Endothelial cell of umbilical vein (primary cell): ENCODE measurements at regions not wholly inside any gene's neighbourhood (a gene's known extent, or its start where the extent isn't known, plus 50 kb on each side); places are given as distances from the start of the nearest gene placed in this dataset.

Experiments
- BruUV-seq: library from RNA; stranded (reverse); fragments of 400-500 nt; replicated peaks from 2 replicates; lab custom pipeline; 2021; lab: Mats Ljungman, UMichigan
- CTCF ChIA-PET: fragments of 300-600, 350-600 bp; sonication (Branson Sonifier 250); formaldehyde crosslinking; loops from one replicate; lab custom pipeline; 2021; ENCODE audit warnings: antibody characterized with exemption, inconsistent platforms; lab: Charles Lee
- POLR2A ChIA-PET: fragments of 300-600, 350-600 bp; sonication (Branson Sonifier 250); formaldehyde crosslinking; loops from one replicate; lab custom pipeline; 2021; ENCODE audit warnings: antibody characterized with exemption, inconsistent platforms; lab: Charles Lee
- DNase-seq: peaks from one replicate; pipeline ENCODE4 v3.0.0-alpha.2; 2011; ENCODE audit warnings: low read depth, low spot score
- FAIRE-seq: peaks from 2 replicates; lab custom pipeline; 2011; peaks lifted over from hg19 to GRCh38; lab: Jason Lieb, UNC
- H2AFZ ChIP-seq: 2 replicates; pipeline ENCODE4 v1.6.0; 2012; ENCODE audit warnings: low read depth, low read length, control low read depth, inconsistent platforms
- H3K27ac ChIP-seq: 2 replicates; pipeline ENCODE4 v1.5.1; 2011; ENCODE audit warnings: low read depth, mild to moderate bottlenecking, control low read depth, low read length, moderate library complexity; ENCODE audit not compliant: insufficient read depth
- H3K27me3 ChIP-seq, 2 experiments: 2 replicates each; pipeline versions ENCODE4 v1.6.0 to v1.6.1; 2011; ENCODE audit warnings: low read length in 2 of 2, mixed read lengths in 1 of 2; ENCODE audit not compliant: control insufficient read depth in 2 of 2, insufficient read depth in 2 of 2
- H3K36me3 ChIP-seq, 2 experiments: 2 replicates in 1 of 2; 3 replicates in 1 of 2; pipeline ENCODE4 v1.5.1; 2011; ENCODE audit warnings: low read length in 2 of 2, mild to moderate bottlenecking in 1 of 2, moderate library complexity in 1 of 2; ENCODE audit not compliant: control insufficient read depth in 2 of 2, insufficient read depth in 2 of 2; ENCODE audit errors: extremely low read depth in 1 of 2
- H3K4me1 ChIP-seq: 3 replicates; pipeline ENCODE4 v1.5.1; 2011; ENCODE audit warnings: mild to moderate bottlenecking, low read length; ENCODE audit not compliant: control insufficient read depth, insufficient read depth; ENCODE audit errors: extremely low read depth
- H3K4me2 ChIP-seq: 2 replicates; pipeline ENCODE4 v1.6.1; 2011; ENCODE audit warnings: low read length, control low read depth, mixed read lengths; ENCODE audit not compliant: insufficient read depth
- H3K4me3 ChIP-seq, 3 experiments: fragments of 200-600 bp in 1 of 3; sonication (generic), shearing (Covaris generic) in 1 of 3; replicated peaks in 1 of 3; 2 replicates each; pipeline ENCODE4 v1.5.1; 2011 to 2016; ENCODE audit warnings: control low read depth in 3 of 3, low read length in 3 of 3, mild to moderate bottlenecking in 2 of 3, inconsistent platforms in 1 of 3, low read depth in 1 of 3, moderate library complexity in 1 of 3; ENCODE audit not compliant: insufficient read depth in 1 of 3
- H3K79me2 ChIP-seq: 2 replicates; pipeline ENCODE4 v1.6.0; 2012; ENCODE audit warnings: low read length, inconsistent platforms; ENCODE audit not compliant: control insufficient read depth, insufficient read depth
- H3K9ac ChIP-seq: replicated peaks from 2 replicates; pipeline ENCODE3; 2011; ENCODE audit warnings: low read length, control low read depth; ENCODE audit not compliant: insufficient read depth; ENCODE audit errors: extremely low read depth
- H3K9me1 ChIP-seq: replicated peaks from 3 replicates; pipeline ENCODE4 v1.6.0; 2011; ENCODE audit warnings: mild to moderate bottlenecking, low read length; ENCODE audit not compliant: control insufficient read depth, insufficient read depth; ENCODE audit errors: extremely low read depth
- H3K9me3 ChIP-seq: replicated peaks from 2 replicates; pipeline ENCODE4 v1.5.1; 2012; ENCODE audit warnings: low read length, inconsistent platforms; ENCODE audit not compliant: control insufficient read depth, insufficient read depth
- H4K20me1 ChIP-seq: replicated peaks from 2 replicates; pipeline ENCODE3; 2011; ENCODE audit warnings: mild to moderate bottlenecking, low read length; ENCODE audit not compliant: control insufficient read depth, insufficient read depth; ENCODE audit errors: extremely low read depth
- CTCF ChIP-seq, 2 donors: IDR thresholded peaks; 1 replicate in 1 of 2; 2 replicates in 1 of 2; pipeline ENCODE4 v1.5.1; 2011; ENCODE audit warnings: low read length in 2 of 2, mild to moderate bottlenecking in 2 of 2, moderate library complexity in 2 of 2, control low read depth in 1 of 2, inconsistent platforms in 1 of 2, low read depth in 1 of 2; ENCODE audit not compliant: insufficient read depth in 1 of 2; ENCODE audit errors: extremely low read depth in 1 of 2
- EZH2 ChIP-seq: IDR thresholded peaks from 2 replicates; pipeline ENCODE4 v1.6.1; 2012; ENCODE audit warnings: borderline replicate concordance, low read depth, mild to moderate bottlenecking, moderate library complexity, low read length, inconsistent platforms; ENCODE audit not compliant: severe bottlenecking
- FOS ChIP-seq: IDR thresholded peaks from 2 replicates; pipeline ENCODE4 v1.6.1; 2011; ENCODE audit warnings: mild to moderate bottlenecking, low read length, moderate library complexity, borderline replicate concordance; ENCODE audit not compliant: insufficient read depth
- GATA2 ChIP-seq: IDR thresholded peaks from 2 replicates; pipeline ENCODE4 v1.7.0; 2011; ENCODE audit warnings: low read depth, mild to moderate bottlenecking, moderate library complexity, mixed read lengths, low read length; ENCODE audit not compliant: insufficient read length, insufficient read depth
- JUN ChIP-seq: IDR thresholded peaks from 2 replicates; pipeline ENCODE4 v1.6.1; 2011; ENCODE audit warnings: borderline replicate concordance, low read depth; ENCODE audit not compliant: insufficient read length, insufficient read depth
- MAX ChIP-seq: IDR thresholded peaks from 2 replicates; pipeline ENCODE4 v1.6.1; 2011; ENCODE audit not compliant: insufficient read depth, insufficient read length
- MYC ChIP-seq: IDR thresholded peaks from one replicate; pipeline ENCODE4 v1.6.1; 2011; ENCODE audit warnings: mild to moderate bottlenecking, low read depth, low read length
- POLR2A ChIP-seq: IDR thresholded peaks from 2 replicates; pipeline ENCODE4 v1.6.1; 2012; ENCODE audit warnings: low read depth, mild to moderate bottlenecking, control low read depth, low read length
- POLR2AphosphoS5 ChIP-seq: IDR thresholded peaks from 2 replicates; pipeline ENCODE4 v1.6.1; 2012; ENCODE audit warnings: low read depth, mild to moderate bottlenecking, control low read depth, low read length, moderate library complexity; ENCODE audit not compliant: insufficient read depth
- dilution Hi-C: fragments of 300-500 bp; cut with MboI; formaldehyde crosslinking; loops from one replicate; pipeline ENCODE4 v1.15.0; 2019; ENCODE audit warnings: low sequenced_read_pairs; ENCODE audit not compliant: extremely low pct_ligation_motif_present
- intact Hi-C: fragments of 100-400 bp; cut with micrococcal nuclease; formaldehyde crosslinking; loops from one replicate; pipeline ENCODE4 v1.10.0; 2022

- H2AFZ ChIP-seq, result no peak overlapping the region
- FAIRE-seq, result no peak
- H3K27me3 ChIP-seq, result no peaks in the 10 kb centered on the region
- peaks cover 10% of the 10 kb centered on the region for H3K4me1 ChIP-seq
- H4K20me1 ChIP-seq, result no peaks in the 10 kb centered on the region
- ChIA-PET POLR2A (no interaction called here), CTCF (no interaction called here)
- dilution Hi-C loops (no loop called here), intact Hi-C loops (no loop called here)
- no peaks in the 10 kb centered on the region for H3K79me2 ChIP-seq
- H3K9me3 ChIP-seq, result no peaks in the 10 kb centered on the region
- H3K9ac ChIP-seq, result no peak overlapping the region
- H3K4me2 ChIP-seq, result no peak overlapping the region
- no peaks in the 10 kb centered on the region for H3K9me1 ChIP-seq
- H3K27ac ChIP-seq, result no peak overlapping the region
- no peak overlapping the region for H3K4me3 ChIP-seq
- TF ChIP-seq GATA2 (no peak), MAX (no peak), POLR2AphosphoS5 (no peak), JUN (no peak), MYC (no peak), POLR2A (no peak), EZH2 (no peak), FOS (no peak), CTCF (IDR thresholded peaks at IDR 0.05; ENCODE audit: extremely low read depth in 1 of 2, insufficient read depth in 1 of 2, low read depth in 1 of 2, low read length in 2 of 2) (no peak)
- no peaks in the 10 kb centered on the region for H3K36me3 ChIP-seq
- no peak for DNase-seq
- BruUV-seq, result no TSS peak
Observed at GRCh38 chr1:98352378-98352777, 309.1 kb upstream of the SNX7 start.
